ENCODE measurements at regions not wholly inside any gene's neighbourhood (a gene's known extent, or its start where the extent isn't known, plus 50 kb on each side); places are given as distances from the start of the nearest gene placed in this dataset.
A peak's percentile ranks its signal among the peaks of the same experiment; 100 is the strongest.

GRCh38 chr10:88058750-88059149 is 195.3 kb downstream of the PTEN start:
- Histone ChIP-seq H3K36me3 (no peaks in the 10 kb centered on the region), H3K27ac (no peak overlapping the region), H3K4me3 (no peak overlapping the region), H3K9me3 (no peaks in the 10 kb centered on the region), H3K4me1 (peaks cover 0 to 4% of the 10 kb centered on the region in 2 donors), H3K27me3 (no peaks in the 10 kb centered on the region)
- DNase-seq (ENCODE audit: low spot score in 2 of 2) = no peak
- intact Hi-C loops (cut with DNase I; ENCODE audit: low total_unique reads) = no loop called here
- TF ChIP-seq POLR2A (IDR thresholded peaks at IDR 0.05) (no peak), CTCF (IDR thresholded peaks at IDR 0.05) (no peak), POLR2AphosphoS5 (IDR thresholded peaks at IDR 0.05) (no peak)

GRCh38 chr10:88059190-88059589 is 195.8 kb downstream of the PTEN start:
- H3K4me1 ChIP-seq = peaks cover 0 to 4% of the 10 kb centered on the region in 2 donors
- no peaks in the 10 kb centered on the region for H3K27me3 ChIP-seq
- no peak for DNase-seq (ENCODE audit: low spot score in 2 of 2)
- H3K9me3 ChIP-seq = no peaks in the 10 kb centered on the region
- no peak overlapping the region for H3K4me3 ChIP-seq
- intact Hi-C loops (cut with DNase I; ENCODE audit: low total_unique reads) = no loop called here
- no peaks in the 10 kb centered on the region for H3K36me3 ChIP-seq
- TF ChIP-seq POLR2AphosphoS5 (IDR thresholded peaks at IDR 0.05) (no peak), POLR2A (IDR thresholded peaks at IDR 0.05) (no peak), CTCF (IDR thresholded peaks at IDR 0.05) (no peak)
- no peak overlapping the region for H3K27ac ChIP-seq

GRCh38 chr10:88060762-88061161 is 197.3 kb downstream of the PTEN start:
- Histone ChIP-seq H3K4me3 (no peak overlapping the region), H3K9me3 (no peaks in the 10 kb centered on the region), H3K36me3 (no peaks in the 10 kb centered on the region), H3K27ac (no peak overlapping the region), H3K27me3 (no peaks in the 10 kb centered on the region), H3K4me1 (peaks cover 0 to 4% of the 10 kb centered on the region in 2 donors)
- no peak for DNase-seq (ENCODE audit: low spot score in 2 of 2)
- no peak for TF ChIP-seq POLR2AphosphoS5 (IDR thresholded peaks at IDR 0.05)
- TF ChIP-seq CTCF (IDR thresholded peaks at IDR 0.05) = no peak
- no peak for TF ChIP-seq POLR2A (IDR thresholded peaks at IDR 0.05)
- intact Hi-C loops (cut with DNase I; ENCODE audit: low total_unique reads) = no loop called here

GRCh38 chr10:88062385-88062784 is 199.0 kb downstream of the PTEN start:
- intact Hi-C loops (cut with DNase I; ENCODE audit: low total_unique reads) = no loop called here

More at GRCh38 chr10:88062385-88062784, 199.0 kb downstream of the PTEN start:
- Histone ChIP-seq H3K9me3 (no peaks in the 10 kb centered on the region), H3K27me3 (no peaks in the 10 kb centered on the region), H3K4me3 (no peak overlapping the region), H3K27ac (peak overlapping the region; percentile 64 to 79), H3K4me1 (peaks cover 0 to 4% of the 10 kb centered on the region in 2 donors), H3K36me3 (no peaks in the 10 kb centered on the region)
- no peak for DNase-seq (ENCODE audit: low spot score in 2 of 2)
- TF ChIP-seq CTCF (IDR thresholded peaks at IDR 0.05) (no peak), POLR2AphosphoS5 (IDR thresholded peaks at IDR 0.05) (no peak), POLR2A (IDR thresholded peaks at IDR 0.05) (no peak)
